HepG2 (cell line): ENCODE measurements at regions not wholly inside any gene's neighbourhood (a gene's known extent, or its start where the extent isn't known, plus 50 kb on each side); places are given as distances from the start of the nearest gene placed in this dataset.

Source experiments
- ATAC-seq: fragments of 200-7000 bp; cut with Tn5 transposase; 3 replicates; pipeline ENCODE4 v1.9.1; 2020; ENCODE audit warnings: mild to moderate bottlenecking, moderate library complexity
- BruUV-seq: library from RNA; stranded (reverse); fragments of 400-500 nt; replicated peaks from 2 replicates; lab custom pipeline; 2021; lab: Mats Ljungman, UMichigan
- CTCF ChIA-PET: fragments of 300-600 bp; formaldehyde crosslinking; extraction: SDS; loops from one replicate; lab custom pipeline; 2021; ENCODE audit warnings: low total read pairs, inconsistent platforms, low intra/inter-chr PET ratio; lab: Yijun Ruan, JAX
- POLR2A ChIA-PET: fragments of 350-600 bp; sonication (Branson Sonifier 250); formaldehyde crosslinking; loops from one replicate; lab custom pipeline; 2020; ENCODE audit warnings: antibody characterized with exemption, inconsistent platforms; lab: Yijun Ruan, JAX
- DNase-seq: peaks from one replicate; pipeline ENCODE4 v3.0.0-alpha.2; 2015; ENCODE audit warnings: low spot score
- FAIRE-seq: peaks from 3 replicates; lab custom pipeline; 2011; peaks lifted over from hg19 to GRCh38; lab: Jason Lieb, UNC
- H2AFZ ChIP-seq: one replicate; pipeline ENCODE4 v1.6.1; 2011; ENCODE audit warnings: low read length, inconsistent platforms
- H3K27ac ChIP-seq: fragments of 300-600 bp; 3 replicates; pipeline ENCODE4 v1.8.0; 2011; ENCODE audit warnings: mixed run types, mild to moderate bottlenecking, mixed read lengths, low read length, inconsistent platforms; ENCODE audit not compliant: insufficient read depth; ENCODE audit errors: extremely low read length
- H3K27me3 ChIP-seq, 2 experiments: fragments of 200-600 bp in 1 of 2; 2 replicates in 1 of 2; 3 replicates in 1 of 2; pipeline versions ENCODE4 v1.6.0 to v1.8.0; 2011; ENCODE audit warnings: low read length in 2 of 2, mild to moderate bottlenecking in 2 of 2, moderate library complexity in 2 of 2, inconsistent platforms in 1 of 2; ENCODE audit not compliant: insufficient read depth in 2 of 2, control insufficient read depth in 1 of 2
- H3K36me3 ChIP-seq, 2 experiments: fragments of 200-600 bp in 1 of 2; replicated peaks in 1 of 2; 2 replicates in 1 of 2; 3 replicates in 1 of 2; pipeline versions ENCODE4 v1.5.1 to v1.8.0; 2011; ENCODE audit warnings: low read length in 2 of 2, inconsistent platforms in 1 of 2; ENCODE audit not compliant: insufficient read depth in 2 of 2, control insufficient read depth in 1 of 2
- H3K4me1 ChIP-seq: 2 replicates; pipeline ENCODE4 v1.5.1; 2012; ENCODE audit warnings: low read length, inconsistent platforms; ENCODE audit not compliant: insufficient read depth
- H3K4me2 ChIP-seq: 2 replicates; pipeline ENCODE4 v1.6.0; 2011; ENCODE audit warnings: low read depth, low read length, inconsistent platforms
- H3K4me3 ChIP-seq, 3 experiments: fragments of 200-600 bp in 1 of 3; sonication (generic), shearing (Covaris generic) in 1 of 3; replicated peaks in 1 of 3; 2 replicates each; pipeline ENCODE4 v1.5.1; 2011 to 2016; ENCODE audit warnings: low read length in 3 of 3, inconsistent platforms in 2 of 3, low read depth in 2 of 3, mild to moderate bottlenecking in 2 of 3, control low read depth in 1 of 3, mixed read lengths in 1 of 3; ENCODE audit not compliant: insufficient read depth in 1 of 3
- H3K79me2 ChIP-seq: one replicate; pipeline ENCODE4 v1.6.1; 2011; ENCODE audit warnings: low read length, inconsistent platforms; ENCODE audit not compliant: insufficient read depth
- H3K9ac ChIP-seq: 2 replicates; pipeline ENCODE4 v1.6.0; 2011; ENCODE audit warnings: mild to moderate bottlenecking, low read depth, low read length, inconsistent platforms; ENCODE audit not compliant: insufficient read depth
- H3K9me3 ChIP-seq: 2 replicates; pipeline ENCODE4 v1.5.1; 2012; ENCODE audit warnings: mild to moderate bottlenecking, low read length
- H4K20me1 ChIP-seq: 2 replicates; pipeline ENCODE4 v1.6.0; 2011; ENCODE audit warnings: inconsistent platforms, mild to moderate bottlenecking, low read length, moderate library complexity; ENCODE audit not compliant: insufficient read depth
- ATF1 ChIP-seq: IDR thresholded peaks from 2 replicates; pipeline ENCODE4 v1.6.1; 2016; ENCODE audit warnings: mild to moderate bottlenecking, control low read depth
- ATM ChIP-seq: fragments of 450-650 bp; IDR thresholded peaks from 2 replicates; pipeline ENCODE4 v1.7.1; 2017; ENCODE audit warnings: mild to moderate bottlenecking, borderline replicate concordance
- CREB1 ChIP-seq, 2 experiments: fragments of 450-650 bp in 1 of 2; IDR thresholded peaks; 2 replicates each; pipeline ENCODE4 v1.6.1; 2016 to 2017; ENCODE audit warnings: control low read depth in 1 of 2, mild to moderate bottlenecking in 1 of 2, missing compliant biosample characterization in 1 of 2, missing genetic modification characterization in 1 of 2
- RAD51 ChIP-seq: fragments of 450-650 bp; IDR thresholded peaks from 2 replicates; pipeline ENCODE4 v1.6.1; 2016; ENCODE audit warnings: borderline replicate concordance
- SMARCC2 ChIP-seq: fragments of 450-650 bp; IDR thresholded peaks from 2 replicates; pipeline ENCODE4 v1.6.1; 2017; ENCODE audit warnings: antibody characterized with exemption, mild to moderate bottlenecking
- SP5 ChIP-seq: IDR thresholded peaks from 2 replicates; pipeline ENCODE4 v1.6.1; 2016; ENCODE audit warnings: low read depth, borderline replicate concordance
- SRY ChIP-seq: sonication (generic); formaldehyde crosslinking; IDR thresholded peaks from 2 replicates; pipeline ENCODE4 v1.8.0; 2022; ENCODE audit warnings: mild to moderate bottlenecking, missing genetic modification reagents
- TCF7 ChIP-seq: sonication (generic); IDR thresholded peaks from 2 replicates; pipeline ENCODE4 v1.6.1; 2016; ENCODE audit warnings: antibody characterized with exemption, low read depth
- ZNF441 ChIP-seq: sonication (generic); formaldehyde crosslinking; IDR thresholded peaks from 2 replicates; pipeline ENCODE4 v1.7.0; 2021; ENCODE audit warnings: missing genetic modification reagents, borderline replicate concordance
- ZNF451 ChIP-seq: sonication (generic); formaldehyde crosslinking; IDR thresholded peaks from 2 replicates; pipeline ENCODE4 v1.5.0; 2020; ENCODE audit warnings: mild to moderate bottlenecking, missing genetic modification reagents
- ZNF569 ChIP-seq: sonication (generic); formaldehyde crosslinking; IDR thresholded peaks from 2 replicates; pipeline ENCODE4 v1.5.0; 2020; ENCODE audit warnings: mild to moderate bottlenecking, missing genetic modification reagents, moderate library complexity, borderline replicate concordance
- ZNF607 ChIP-seq: sonication (generic); formaldehyde crosslinking; IDR thresholded peaks from 2 replicates; pipeline ENCODE4 v1.5.1; 2020; ENCODE audit warnings: missing genetic modification reagents, mild to moderate bottlenecking, borderline replicate concordance
- ZNF850 ChIP-seq: sonication (generic); formaldehyde crosslinking; conservative IDR thresholded peaks from 2 replicates; pipeline ENCODE4 v1.9.0; 2021; ENCODE audit warnings: mild to moderate bottlenecking, missing genetic modification reagents
- WGBS: methylation state at CpG from one replicate; pipeline ENCODE4 v1.1.6; 2017; ENCODE audit warnings: low lambda C conversion rate; 5-methylcytosine and 5-hydroxymethylcytosine counted together
- in situ Hi-C: cut with HindIII; loops from 2 replicates; pipeline ENCODE4 v1.10.0; 2017; ENCODE audit warnings: low pct_unique_long_range_greater_than_20kb; ENCODE audit not compliant: extremely low pct_ligation_motif_present
- intact Hi-C: fragments of 100-400 bp; cut with micrococcal nuclease; formaldehyde crosslinking; loops from one replicate; pipeline ENCODE4 v1.10.0; 2022; ENCODE audit not compliant: unreplicated experiment
- TF ChIP-seq, protein P1 (sequence below): sonication (generic); formaldehyde crosslinking; IDR thresholded peaks from 2 replicates; pipeline ENCODE4 v1.5.0; 2020; ENCODE audit warnings: mild to moderate bottlenecking, missing genetic modification reagents
- TF ChIP-seq, protein P2 (sequence below), 2 experiments: sonication (generic) in 1 of 2; formaldehyde crosslinking in 1 of 2; IDR thresholded peaks; 2 replicates each; pipeline versions ENCODE4 v1.5.1 to v1.6.1; 2011 to 2020; ENCODE audit warnings: borderline replicate concordance in 1 of 2, low read depth in 1 of 2, low read length in 1 of 2, mild to moderate bottlenecking in 1 of 2, missing genetic modification reagents in 1 of 2, moderate library complexity in 1 of 2

DNA sequence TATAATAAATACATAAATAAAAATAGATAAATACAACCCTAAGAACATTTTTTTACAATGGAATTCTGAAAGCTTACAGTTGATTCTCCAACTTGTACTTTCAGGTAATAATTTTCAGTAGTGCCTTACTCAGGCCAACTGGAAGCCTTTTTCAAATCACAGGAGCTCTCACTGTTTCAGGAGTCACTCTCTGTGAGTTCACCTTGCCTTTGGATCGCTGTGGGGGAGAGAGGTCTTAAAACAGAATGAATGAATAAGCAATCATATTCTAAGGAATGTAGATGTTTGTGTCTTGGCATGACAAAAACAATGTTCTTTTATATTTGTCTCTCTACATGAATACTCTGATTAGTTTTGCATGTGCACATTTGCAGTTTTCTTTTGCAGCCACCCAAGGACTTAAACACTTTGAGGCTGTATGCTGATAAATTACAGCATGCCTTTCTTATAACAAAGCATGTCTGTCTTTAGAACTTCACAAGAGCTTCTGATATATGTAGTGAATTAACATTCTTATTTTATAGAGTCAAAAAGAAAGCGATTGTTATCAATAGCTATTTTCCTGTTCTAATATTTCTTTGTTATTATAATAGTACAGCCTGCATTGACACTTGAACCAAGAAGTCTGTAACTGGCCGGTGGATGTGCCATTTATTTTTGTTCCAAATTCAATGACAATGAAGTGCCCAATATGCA lies 1111.5 kb upstream of the ATXN8OS start (continued):
- no peak for TF ChIP-seq ATM
- TF ChIP-seq SRY (CRISPR knock-in tag), result no peak
- no peak for TF ChIP-seq SP5 (CRISPR knock-in tag)
- no peak for TF ChIP-seq ZNF441
- TF ChIP-seq CREB1 (IDR thresholded peaks at IDR 0.05), result no peak
- no peak for TF ChIP-seq CREB1 (CRISPR knock-in tag; IDR thresholded peaks at IDR 0.05)
- TF ChIP-seq ZNF569 (CRISPR knock-in tag), result no peak

DNA sequence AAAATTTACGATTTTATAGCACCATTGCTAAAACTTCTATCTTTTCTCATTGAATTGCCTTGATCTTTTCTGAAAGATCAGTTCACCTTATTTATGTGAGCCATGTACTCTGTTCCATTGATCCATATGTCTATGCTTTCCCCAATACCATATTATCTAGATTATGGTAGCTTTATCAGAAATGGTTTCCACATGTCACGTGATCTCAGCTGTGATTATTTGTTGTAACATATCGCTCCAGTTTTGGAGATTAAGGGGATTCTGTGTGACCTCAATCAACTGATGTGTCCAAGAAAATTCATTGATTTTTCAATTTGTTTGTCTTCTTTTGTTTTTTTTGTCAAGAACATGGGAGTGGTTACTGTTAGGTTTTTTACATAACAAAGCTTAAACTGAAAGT lies 1114.5 kb upstream of the ATXN8OS start:
- Histone ChIP-seq H3K27me3 (no peaks in the 10 kb centered on the region), H3K27ac (no peak overlapping the region), H3K79me2 (no peaks in the 10 kb centered on the region), H3K4me2 (no peak overlapping the region), H3K9ac (no peak overlapping the region), H3K4me1 (no peaks in the 10 kb centered on the region), H3K9me3 (no peaks in the 10 kb centered on the region), H3K36me3 (no peaks in the 10 kb centered on the region), H3K4me3 (no peak overlapping the region), H2AFZ (no peak overlapping the region), H4K20me1 (no peaks in the 10 kb centered on the region)
- no TSS peak for BruUV-seq
- no peak for FAIRE-seq
- TF ChIP-seq, protein P1, sequence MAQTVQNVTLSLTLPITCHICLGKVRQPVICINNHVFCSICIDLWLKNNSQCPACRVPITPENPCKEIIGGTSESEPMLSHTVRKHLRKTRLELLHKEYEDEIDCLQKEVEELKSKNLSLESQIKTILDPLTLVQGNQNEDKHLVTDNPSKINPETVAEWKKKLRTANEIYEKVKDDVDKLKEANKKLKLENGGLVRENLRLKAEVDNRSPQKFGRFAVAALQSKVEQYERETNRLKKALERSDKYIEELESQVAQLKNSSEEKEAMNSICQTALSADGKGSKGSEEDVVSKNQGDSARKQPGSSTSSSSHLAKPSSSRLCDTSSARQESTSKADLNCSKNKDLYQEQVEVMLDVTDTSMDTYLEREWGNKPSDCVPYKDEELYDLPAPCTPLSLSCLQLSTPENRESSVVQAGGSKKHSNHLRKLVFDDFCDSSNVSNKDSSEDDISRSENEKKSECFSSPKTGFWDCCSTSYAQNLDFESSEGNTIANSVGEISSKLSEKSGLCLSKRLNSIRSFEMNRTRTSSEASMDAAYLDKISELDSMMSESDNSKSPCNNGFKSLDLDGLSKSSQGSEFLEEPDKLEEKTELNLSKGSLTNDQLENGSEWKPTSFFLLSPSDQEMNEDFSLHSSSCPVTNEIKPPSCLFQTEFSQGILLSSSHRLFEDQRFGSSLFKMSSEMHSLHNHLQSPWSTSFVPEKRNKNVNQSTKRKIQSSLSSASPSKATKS, result no peak
- no peak for TF ChIP-seq TCF7
- no peak for TF ChIP-seq ZNF850 (CRISPR knock-in tag)
- TF ChIP-seq SMARCC2, result no peak
- TF ChIP-seq ATF1 (CRISPR knock-in tag), result no peak
- TF ChIP-seq ZNF607 (CRISPR knock-in tag), result no peak
- TF ChIP-seq ZNF451 (CRISPR knock-in tag), result no peak
- peak; percentile 78 for TF ChIP-seq RAD51
- TF ChIP-seq, protein P2, sequence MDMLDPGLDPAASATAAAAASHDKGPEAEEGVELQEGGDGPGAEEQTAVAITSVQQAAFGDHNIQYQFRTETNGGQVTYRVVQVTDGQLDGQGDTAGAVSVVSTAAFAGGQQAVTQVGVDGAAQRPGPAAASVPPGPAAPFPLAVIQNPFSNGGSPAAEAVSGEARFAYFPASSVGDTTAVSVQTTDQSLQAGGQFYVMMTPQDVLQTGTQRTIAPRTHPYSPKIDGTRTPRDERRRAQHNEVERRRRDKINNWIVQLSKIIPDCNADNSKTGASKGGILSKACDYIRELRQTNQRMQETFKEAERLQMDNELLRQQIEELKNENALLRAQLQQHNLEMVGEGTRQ (IDR thresholded peaks at IDR 0.05; ENCODE audit: low read depth, low read length), result 0 out of 2 replicates have a peak, but pooled peaks have one; percentile 53
- TF ChIP-seq, protein P2 (CRISPR knock-in tag; IDR thresholded peaks at IDR 0.05; ENCODE audit: borderline replicate concordance), result no peak
- in situ Hi-C loops (no loop called here), intact Hi-C loops (no loop called here)
- ChIA-PET CTCF (no interaction called here), POLR2A (no interaction called here)
- ATAC-seq, result no peak
- no peak for DNase-seq
- 17% methylated on average over 3 of the region's 3 CpGs for WGBS
